ENCODE measurements at regions not wholly inside any gene's neighbourhood (a gene's known extent, or its start where the extent isn't known, plus 50 kb on each side); places are given as distances from the start of the nearest gene placed in this dataset.

DNA sequence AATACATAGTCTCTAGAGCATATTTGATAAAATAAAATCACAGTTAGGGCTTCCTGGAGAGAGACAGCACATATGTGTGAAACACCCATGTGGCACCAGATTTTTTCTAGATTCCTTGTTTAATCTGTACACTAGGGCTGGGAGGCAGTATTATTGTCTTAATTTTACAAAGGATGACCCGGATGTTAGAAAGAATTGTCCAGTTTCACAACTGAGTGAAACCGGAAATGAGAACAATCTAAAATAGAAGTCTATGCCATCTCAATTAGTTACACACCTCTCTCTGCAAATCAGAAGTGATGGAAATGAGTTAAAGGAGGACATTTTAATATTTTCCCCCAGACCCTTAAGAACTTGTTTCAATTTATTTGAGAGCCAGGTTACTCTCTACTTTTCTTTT is 463.7 kb upstream of the DSEL start:
- TF ChIP-seq, protein P1, sequence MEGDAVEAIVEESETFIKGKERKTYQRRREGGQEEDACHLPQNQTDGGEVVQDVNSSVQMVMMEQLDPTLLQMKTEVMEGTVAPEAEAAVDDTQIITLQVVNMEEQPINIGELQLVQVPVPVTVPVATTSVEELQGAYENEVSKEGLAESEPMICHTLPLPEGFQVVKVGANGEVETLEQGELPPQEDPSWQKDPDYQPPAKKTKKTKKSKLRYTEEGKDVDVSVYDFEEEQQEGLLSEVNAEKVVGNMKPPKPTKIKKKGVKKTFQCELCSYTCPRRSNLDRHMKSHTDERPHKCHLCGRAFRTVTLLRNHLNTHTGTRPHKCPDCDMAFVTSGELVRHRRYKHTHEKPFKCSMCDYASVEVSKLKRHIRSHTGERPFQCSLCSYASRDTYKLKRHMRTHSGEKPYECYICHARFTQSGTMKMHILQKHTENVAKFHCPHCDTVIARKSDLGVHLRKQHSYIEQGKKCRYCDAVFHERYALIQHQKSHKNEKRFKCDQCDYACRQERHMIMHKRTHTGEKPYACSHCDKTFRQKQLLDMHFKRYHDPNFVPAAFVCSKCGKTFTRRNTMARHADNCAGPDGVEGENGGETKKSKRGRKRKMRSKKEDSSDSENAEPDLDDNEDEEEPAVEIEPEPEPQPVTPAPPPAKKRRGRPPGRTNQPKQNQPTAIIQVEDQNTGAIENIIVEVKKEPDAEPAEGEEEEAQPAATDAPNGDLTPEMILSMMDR (conservative IDR thresholded peaks at IDR 0.05), result no peak
- no peak overlapping the region for H3K27ac ChIP-seq

DNA sequence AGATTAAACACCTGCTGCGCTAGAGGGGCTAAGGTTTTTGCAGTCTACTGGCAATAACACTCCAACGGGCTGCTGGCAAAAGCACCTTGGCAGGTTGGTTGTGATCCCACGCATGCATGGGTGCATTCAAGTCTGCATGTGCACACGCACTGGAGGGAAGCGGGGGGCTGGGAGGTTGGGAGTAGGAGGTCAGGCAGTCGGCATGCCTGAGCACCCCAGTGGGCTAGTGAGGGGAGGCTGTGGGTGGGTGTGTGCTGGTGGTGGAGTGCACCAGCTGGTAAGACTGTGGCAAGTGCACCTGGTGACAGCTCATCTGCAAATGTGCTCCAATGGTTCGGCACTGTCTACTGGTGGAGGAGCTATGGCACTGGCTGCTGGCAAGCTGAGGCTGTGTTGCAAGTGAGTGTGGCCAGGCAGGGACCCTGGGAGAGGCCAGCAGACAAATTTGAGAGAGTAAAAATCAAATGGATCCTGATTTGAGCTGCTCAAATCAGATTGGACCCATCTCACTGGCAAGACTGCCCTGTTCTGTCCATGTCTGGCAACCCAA is 460.6 kb upstream of the DSEL start:
- TF ChIP-seq, protein P1 (conservative IDR thresholded peaks at IDR 0.05), result no peak

DNA sequence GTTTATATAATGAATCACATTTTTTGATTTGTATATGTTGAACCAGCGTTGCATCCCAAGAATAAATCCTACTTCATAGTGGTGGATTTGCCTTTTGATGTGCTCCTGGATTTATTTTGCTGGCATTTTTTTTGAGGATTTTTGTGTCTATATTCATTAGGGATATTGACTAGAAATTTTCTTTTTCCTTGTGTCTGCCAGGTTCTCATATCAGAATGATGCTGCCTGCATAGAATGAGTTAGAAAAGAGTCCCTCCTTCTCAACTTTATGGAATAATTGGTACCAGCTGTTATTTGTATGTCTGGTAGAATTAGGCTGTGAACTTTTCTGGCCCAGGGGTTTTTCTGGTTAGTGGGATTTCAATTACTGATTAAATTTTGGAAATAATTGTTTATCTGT is 457.4 kb upstream of the DSEL start:
- TF ChIP-seq, protein P1 (conservative IDR thresholded peaks at IDR 0.05), result no peak
- H3K27ac ChIP-seq, result no peak overlapping the region

More for the DNA sequence above, 460.6 kb upstream of the DSEL start:
- H3K27ac ChIP-seq, result no peak overlapping the region

DNA sequence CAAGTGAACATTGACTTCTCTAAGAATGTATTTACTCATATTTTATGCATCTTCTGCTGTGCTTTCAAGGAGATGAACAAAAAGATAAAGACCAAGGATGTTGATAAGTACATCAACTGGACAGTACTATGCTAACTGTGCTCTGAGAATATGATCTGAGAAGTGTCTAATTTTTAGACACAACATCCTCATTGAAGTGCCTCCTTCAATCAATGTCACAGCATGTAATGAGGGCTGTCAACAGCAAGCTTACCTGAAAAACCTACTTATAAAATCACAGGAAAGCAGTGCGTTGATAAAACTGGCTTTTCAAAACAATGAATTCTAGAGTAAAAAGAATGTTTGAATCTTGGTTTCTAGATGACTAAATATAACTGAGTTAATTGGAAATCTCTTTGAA is 452.9 kb upstream of the DSEL start:
- TF ChIP-seq, protein P1 (conservative IDR thresholded peaks at IDR 0.05), result no peak
- peak overlapping the region; percentile 74 for H3K27ac ChIP-seq

DNA sequence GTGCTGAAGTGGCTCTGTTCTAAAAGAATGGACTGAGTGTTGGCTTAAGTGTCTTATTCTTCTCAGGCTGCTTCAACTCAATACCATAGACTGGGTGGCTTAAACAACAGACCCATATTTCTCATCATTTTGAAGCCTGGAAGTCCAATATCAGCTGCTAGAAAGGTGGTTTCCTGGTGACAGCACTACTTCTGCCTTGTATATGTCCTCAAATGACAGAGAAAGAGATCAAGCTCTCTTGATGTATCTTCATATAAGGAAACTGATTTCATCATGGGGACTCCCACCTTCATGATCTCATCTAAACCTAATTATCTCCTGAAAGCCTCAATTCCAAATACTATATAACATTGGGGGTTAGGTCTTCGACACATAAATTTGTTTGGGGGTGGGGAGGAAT is 449.7 kb upstream of the DSEL start:
- H3K27ac ChIP-seq, result no peak overlapping the region
- TF ChIP-seq, protein P1 (conservative IDR thresholded peaks at IDR 0.05), result no peak

DNA sequence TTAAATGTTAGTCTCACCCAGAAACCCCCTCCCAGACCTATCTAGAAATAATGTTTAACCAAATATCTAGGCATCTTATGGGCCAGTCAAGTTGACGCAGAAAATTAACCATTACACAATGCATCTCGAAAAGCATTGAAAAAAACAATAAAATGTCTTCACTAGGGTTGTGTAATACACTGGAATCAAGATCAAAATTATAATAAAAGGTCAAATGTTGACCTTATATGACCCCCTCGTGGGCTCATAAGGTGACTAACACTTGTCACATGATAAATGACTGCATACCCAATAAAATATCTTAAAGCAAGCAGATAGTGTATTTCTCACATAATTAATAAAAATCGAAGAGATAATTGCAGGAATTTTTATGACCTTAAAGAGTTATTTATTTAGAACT is 447.9 kb upstream of the DSEL start:
- no peak overlapping the region for H3K27ac ChIP-seq
- TF ChIP-seq, protein P1 (conservative IDR thresholded peaks at IDR 0.05), result no peak

DNA sequence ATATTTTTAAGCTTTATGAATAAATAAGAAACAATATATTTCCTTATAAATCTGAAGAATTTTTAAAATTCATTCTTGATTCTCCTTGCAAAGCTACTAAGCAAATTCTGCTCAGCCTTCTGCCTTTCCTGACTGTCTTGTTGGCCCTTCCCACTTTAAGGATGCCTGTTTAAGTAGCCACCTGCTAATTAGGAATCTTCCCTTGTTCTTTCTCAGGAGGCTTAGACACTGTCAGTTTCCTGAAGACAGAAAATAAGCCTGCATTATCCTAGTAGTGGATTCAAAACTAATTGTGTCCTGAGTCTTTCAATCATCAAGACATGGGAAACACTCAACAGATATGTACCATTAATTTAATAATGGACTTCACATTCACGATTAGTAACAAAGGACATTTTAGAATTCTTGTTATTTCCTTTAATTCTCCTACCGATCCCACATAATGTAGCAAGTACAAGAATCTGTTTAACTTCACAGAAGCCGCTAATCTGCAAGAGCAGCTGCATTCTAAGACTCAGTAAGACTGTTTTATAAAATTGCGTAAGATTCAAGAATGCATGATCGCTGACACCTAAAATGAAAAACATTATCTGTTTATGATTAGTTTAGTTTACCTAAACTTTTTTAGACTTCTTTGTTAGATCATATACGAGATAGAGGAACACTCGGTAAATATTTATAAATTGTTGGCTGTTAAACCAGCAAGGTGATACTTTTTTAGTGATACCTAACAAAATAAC is 445.4 kb upstream of the DSEL start:
- TF ChIP-seq, protein P1 (conservative IDR thresholded peaks at IDR 0.05), result no peak
- H3K27ac ChIP-seq, result no peak overlapping the region
